ENCODE measurements at regions not wholly inside any gene's neighbourhood (a gene's known extent, or its start where the extent isn't known, plus 50 kb on each side); places are given as distances from the start of the nearest gene placed in this dataset.

- no peak for DNase-seq (ENCODE audit: low read depth)
- in situ Hi-C loops (cut with HindIII; ENCODE audit: low pct_unique_long_range_greater_than_20kb, low sequenced_read_pairs) = no loop called here
These were observed 277.6 kb downstream of the PSAT1 start for GRCh38 chr9:78574354-78575045.

- in situ Hi-C loops (cut with HindIII; ENCODE audit: low pct_unique_long_range_greater_than_20kb, low sequenced_read_pairs) = no loop called here
- no peak for DNase-seq (ENCODE audit: low read depth)
These were observed 278.2 kb downstream of the PSAT1 start for GRCh38 chr9:78575081-78575480.

DNA sequence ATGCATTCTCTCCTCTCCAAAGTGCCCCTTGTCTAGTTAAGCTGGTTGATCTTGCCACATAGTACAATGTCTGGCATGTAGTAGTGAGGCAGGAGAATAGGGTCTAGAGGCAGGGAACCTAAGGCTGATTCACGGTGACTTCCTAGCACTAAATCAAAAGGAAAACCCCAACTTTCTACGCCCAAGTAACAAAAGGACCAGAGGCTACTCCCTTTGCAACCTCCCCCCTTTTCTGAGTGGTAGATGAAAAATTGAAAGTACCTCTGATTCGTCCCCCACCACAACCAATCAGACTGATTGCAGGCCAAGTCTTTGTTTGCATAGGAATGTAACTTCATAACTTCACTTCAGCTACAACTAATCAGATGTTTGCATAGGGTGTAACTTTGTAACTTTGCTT, 278.8 kb downstream of the PSAT1 start:
- in situ Hi-C loops (cut with HindIII; ENCODE audit: low pct_unique_long_range_greater_than_20kb, low sequenced_read_pairs) = no loop called here
- DNase-seq (ENCODE audit: low read depth) = no peak

- in situ Hi-C loops (cut with HindIII; ENCODE audit: low pct_unique_long_range_greater_than_20kb, low sequenced_read_pairs) = no loop called here
- DNase-seq (ENCODE audit: low read depth) = no peak
These were observed 280.4 kb downstream of the PSAT1 start for GRCh38 chr9:78577156-78577906.

GRCh38 chr9:78578072-78578471, 281.1 kb downstream of the PSAT1 start:
- no peak for DNase-seq (ENCODE audit: low read depth)
- in situ Hi-C loops (cut with HindIII; ENCODE audit: low pct_unique_long_range_greater_than_20kb, low sequenced_read_pairs) = no loop called here

GRCh38 chr9:78582821-78583220, 285.9 kb downstream of the PSAT1 start:
- no peak for DNase-seq (ENCODE audit: low read depth)
- in situ Hi-C loops (cut with HindIII; ENCODE audit: low pct_unique_long_range_greater_than_20kb, low sequenced_read_pairs) = no loop called here

DNA sequence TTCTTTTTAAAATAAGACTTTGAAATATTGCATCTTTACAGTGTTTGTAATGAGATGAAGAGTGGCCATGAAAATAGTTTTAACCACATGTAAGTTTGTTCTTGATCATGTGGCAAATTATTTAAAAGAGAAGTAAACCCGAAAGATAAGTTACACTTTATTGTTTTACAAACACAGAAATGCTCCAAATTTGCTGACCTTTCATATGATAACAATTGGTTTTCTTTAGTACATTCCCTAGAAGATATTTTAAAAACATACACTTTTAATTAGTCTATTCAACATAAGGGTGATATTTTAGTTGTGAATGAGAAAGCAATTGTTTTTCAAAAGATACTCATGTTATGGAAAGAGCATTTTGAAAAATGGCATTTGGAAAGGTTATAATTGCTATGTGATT, 287.7 kb downstream of the PSAT1 start:
- in situ Hi-C loops (cut with HindIII; ENCODE audit: low pct_unique_long_range_greater_than_20kb, low sequenced_read_pairs) = no loop called here

GRCh38 chr9:78585909-78586308, 289.0 kb downstream of the PSAT1 start:
- in situ Hi-C loops (cut with HindIII; ENCODE audit: low pct_unique_long_range_greater_than_20kb, low sequenced_read_pairs) = no loop called here
- no peak for DNase-seq (ENCODE audit: low read depth)

More for the DNA sequence above, 287.7 kb downstream of the PSAT1 start:
- DNase-seq (ENCODE audit: low read depth) = no peak

DNA sequence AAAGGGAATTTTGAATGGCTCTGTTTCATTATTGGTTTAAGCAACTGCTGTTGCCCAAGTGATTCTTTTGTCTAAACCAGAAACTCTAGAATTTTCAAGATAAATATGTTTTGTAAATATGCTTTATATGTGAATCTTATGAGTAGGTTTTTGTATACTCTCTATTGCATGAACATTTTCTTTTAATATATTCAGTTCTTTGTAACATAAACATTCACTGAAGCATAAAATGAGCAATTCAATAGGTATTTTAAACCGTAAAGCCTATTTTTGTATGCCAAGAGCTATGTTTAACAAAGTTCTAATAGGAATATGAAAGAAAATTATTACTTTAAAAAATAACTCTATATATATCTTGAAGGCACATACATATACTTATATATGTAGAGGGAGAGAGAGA, 293.1 kb downstream of the PSAT1 start:
- no peak for DNase-seq (ENCODE audit: low read depth)
- in situ Hi-C loops (cut with HindIII; ENCODE audit: low pct_unique_long_range_greater_than_20kb, low sequenced_read_pairs) = no loop called here

DNA sequence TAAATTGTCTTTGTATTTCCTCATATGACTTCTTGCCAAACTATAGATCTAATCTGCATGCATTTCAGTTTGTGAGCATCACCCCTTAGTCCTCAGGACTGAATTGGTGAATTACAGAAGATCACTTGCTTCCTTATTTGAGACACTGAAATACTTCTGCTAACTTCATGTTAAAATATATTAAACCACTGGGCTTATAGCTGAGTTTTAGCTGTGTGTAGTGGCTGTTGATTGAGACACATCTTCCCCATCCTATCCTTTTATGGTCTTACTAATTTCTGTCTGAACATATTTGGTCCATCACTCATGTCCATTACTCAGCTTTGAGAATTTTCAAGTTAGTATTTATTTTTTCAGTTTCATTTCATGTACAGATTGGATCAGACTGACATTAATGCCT, 295.9 kb downstream of the PSAT1 start:
- in situ Hi-C loops (cut with HindIII; ENCODE audit: low pct_unique_long_range_greater_than_20kb, low sequenced_read_pairs) = no loop called here
- DNase-seq (ENCODE audit: low read depth) = no peak

- in situ Hi-C loops (cut with HindIII; ENCODE audit: low pct_unique_long_range_greater_than_20kb, low sequenced_read_pairs) = no loop called here
- no peak for DNase-seq (ENCODE audit: low read depth)
These were observed 298.4 kb downstream of the PSAT1 start for GRCh38 chr9:78595200-78595945.

- in situ Hi-C loops (cut with HindIII; ENCODE audit: low pct_unique_long_range_greater_than_20kb, low sequenced_read_pairs) = no loop called here
- no peak for DNase-seq (ENCODE audit: low read depth)
These were observed 299.4 kb downstream of the PSAT1 start for GRCh38 chr9:78596346-78596745.

- DNase-seq (ENCODE audit: low read depth) = no peak
- in situ Hi-C loops (cut with HindIII; ENCODE audit: low pct_unique_long_range_greater_than_20kb, low sequenced_read_pairs) = no loop called here
These were observed 301.2 kb downstream of the PSAT1 start for GRCh38 chr9:78598120-78598519.

DNA sequence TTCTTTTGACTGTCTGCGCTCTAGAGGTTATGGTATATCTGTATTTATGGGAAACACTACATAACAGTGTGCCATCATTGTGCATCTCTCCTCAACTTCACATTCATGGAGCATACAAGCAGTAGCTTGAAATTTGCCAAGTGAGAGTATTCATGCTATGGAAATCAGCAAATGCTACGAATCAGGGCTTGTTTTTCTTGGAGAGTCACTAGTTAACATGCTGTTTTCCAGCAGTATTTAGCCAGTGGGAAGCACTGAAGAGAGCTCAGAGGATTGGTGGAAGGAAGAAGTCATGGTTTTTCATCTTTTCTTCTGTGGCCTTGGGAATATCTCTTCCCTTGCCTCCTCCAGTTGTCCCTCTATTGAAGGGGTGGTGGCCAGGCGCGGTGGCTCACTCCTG, 303.0 kb downstream of the PSAT1 start:
- in situ Hi-C loops (cut with HindIII; ENCODE audit: low pct_unique_long_range_greater_than_20kb, low sequenced_read_pairs) = no loop called here
- DNase-seq (ENCODE audit: low read depth) = no peak

GRCh38 chr9:78601957-78602565, 305.1 kb downstream of the PSAT1 start:
- peak; percentile 12 for DNase-seq (ENCODE audit: low read depth)
- in situ Hi-C loops (cut with HindIII; ENCODE audit: low pct_unique_long_range_greater_than_20kb, low sequenced_read_pairs) = no loop called here

GRCh38 chr9:78605041-78606000, 308.4 kb downstream of the PSAT1 start:
- in situ Hi-C loops (cut with HindIII; ENCODE audit: low pct_unique_long_range_greater_than_20kb, low sequenced_read_pairs) = no loop called here
- no peak for DNase-seq (ENCODE audit: low read depth)

DNA sequence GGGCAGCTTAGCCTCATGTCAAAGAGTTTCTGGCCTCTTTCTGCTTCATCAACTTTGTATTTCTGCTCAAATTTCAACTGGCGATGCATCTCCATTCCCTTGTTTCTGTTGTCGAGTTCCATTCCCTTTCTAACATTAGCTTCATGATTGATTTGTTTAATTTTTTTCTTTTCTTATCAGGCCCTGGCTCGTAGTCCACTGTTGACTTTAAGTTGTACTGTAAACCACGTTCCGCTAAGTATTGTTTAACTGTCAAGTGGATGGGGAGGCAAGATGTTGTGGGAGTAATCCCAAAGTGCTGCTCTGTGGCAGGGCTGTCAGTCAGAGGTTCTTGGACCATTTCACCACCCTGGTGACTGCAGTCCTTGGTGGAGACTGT, 309.1 kb downstream of the PSAT1 start:
- DNase-seq (ENCODE audit: low read depth) = peak; percentile 23

DNA sequence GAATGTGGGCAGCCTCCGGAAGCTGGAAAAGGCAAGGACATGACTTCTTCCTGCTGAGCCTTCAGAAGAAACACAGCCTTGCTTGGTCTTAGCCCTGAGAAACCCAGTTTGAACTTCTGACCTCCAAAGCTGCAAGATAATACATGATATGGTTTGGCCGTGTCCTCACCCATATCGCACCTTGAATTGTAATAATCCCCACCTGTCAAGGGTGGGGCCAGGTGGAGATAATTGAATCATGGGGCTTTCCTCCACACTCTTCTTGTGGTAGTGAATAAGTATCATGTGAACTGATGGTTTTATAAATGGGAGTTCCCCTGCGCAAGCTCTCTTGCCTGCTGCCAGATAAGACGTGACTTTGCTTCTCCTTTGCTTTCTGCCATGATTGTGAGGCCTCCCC, 310.9 kb downstream of the PSAT1 start:
- DNase-seq (ENCODE audit: low read depth) = no peak
- in situ Hi-C loops (cut with HindIII; ENCODE audit: low pct_unique_long_range_greater_than_20kb, low sequenced_read_pairs) = no loop called here

More for the DNA sequence above, 309.1 kb downstream of the PSAT1 start:
- in situ Hi-C loops (cut with HindIII; ENCODE audit: low pct_unique_long_range_greater_than_20kb, low sequenced_read_pairs) = no loop called here
